ENCODE measurements at regions not wholly inside any gene's neighbourhood (a gene's known extent, or its start where the extent isn't known, plus 50 kb on each side); places are given as distances from the start of the nearest gene placed in this dataset.

GRCh38 chr1:58983162-58983561 is 199.3 kb upstream of the JUN start:
- ChIA-PET CTCF (no interaction called here), POLR2A (no interaction called here)
- Histone ChIP-seq H3K4me1 (ENCODE audit: insufficient read depth, low read length) (peaks cover 28% of the 10 kb centered on the region), H3K9me3 (ENCODE audit: low read length) (no peaks in the 10 kb centered on the region), H3K27me3 (ENCODE audit: insufficient read depth, low read length, poor library complexity, severe bottlenecking) (no peaks in the 10 kb centered on the region), H3K36me3 (ENCODE audit: insufficient read depth, low read length) (no peaks in the 10 kb centered on the region), H3K4me3 (ENCODE audit: low read length) (no peak overlapping the region), H3K27ac (ENCODE audit: low read depth, low read length) (no peak overlapping the region)
- Mint-ChIP-seq H3K36me3 (no peaks in the 10 kb centered on the region), H3K27ac (no peak overlapping the region), H3K4me3 (no peak overlapping the region), H3K9me3 (no peaks in the 10 kb centered on the region), H3K27me3 (peaks cover 0 to 1% of the 10 kb centered on the region in 2 donors), H3K4me1 (peaks cover 24 to 42% (median 33%) of the 10 kb centered on the region in 3 donors)
- no peak for DNase-seq

- no peak for DNase-seq
- H3K4me1 ChIP-seq (ENCODE audit: insufficient read depth, low read length): peaks cover 24% of the 10 kb centered on the region
- CTCF ChIA-PET: interaction anchor here (0.6 kb wide), 1 partner anchor 116 kb away, joined by 3 read pairs; no protein-coding TSS in a partner anchor
- Mint-ChIP-seq H3K27me3 (peaks cover 0 to 1% of the 10 kb centered on the region in 2 donors), H3K27ac (no peak overlapping the region), H3K4me1 (peaks cover 22 to 39% (median 29%) of the 10 kb centered on the region in 3 donors), H3K9me3 (no peaks in the 10 kb centered on the region), H3K4me3 (no peak overlapping the region), H3K36me3 (no peaks in the 10 kb centered on the region)
- no peak overlapping the region for H3K4me3 ChIP-seq (ENCODE audit: low read length)
- H3K27me3 ChIP-seq (ENCODE audit: insufficient read depth, low read length, poor library complexity, severe bottlenecking): no peaks in the 10 kb centered on the region
- H3K9me3 ChIP-seq (ENCODE audit: low read length): no peaks in the 10 kb centered on the region
- H3K27ac ChIP-seq (ENCODE audit: low read depth, low read length): no peak overlapping the region
- POLR2A ChIA-PET: no interaction called here
- H3K36me3 ChIP-seq (ENCODE audit: insufficient read depth, low read length): no peaks in the 10 kb centered on the region
Measured at GRCh38 chr1:58983633-58984245, 199.9 kb upstream of the JUN start.

- H3K27ac Mint-ChIP-seq: peak overlapping the region in 7 of 8 donors; percentile 31 to 65 (median 54)
- Histone ChIP-seq H3K27ac (ENCODE audit: low read depth, low read length) (no peak overlapping the region), H3K9me3 (ENCODE audit: low read length) (no peaks in the 10 kb centered on the region), H3K4me3 (ENCODE audit: low read length) (no peak overlapping the region), H3K4me1 (ENCODE audit: insufficient read depth, low read length) (peaks cover 13% of the 10 kb centered on the region), H3K27me3 (ENCODE audit: insufficient read depth, low read length, poor library complexity, severe bottlenecking) (no peaks in the 10 kb centered on the region), H3K36me3 (ENCODE audit: insufficient read depth, low read length) (no peaks in the 10 kb centered on the region)
- POLR2A ChIA-PET: no interaction called here
- no peaks in the 10 kb centered on the region for H3K9me3 Mint-ChIP-seq
- peak in 1 of 5 donors; percentile 13 for DNase-seq
- peak overlapping the region in 5 of 7 donors; percentile 9 to 42 (median 19) for H3K4me3 Mint-ChIP-seq
- CTCF ChIA-PET: no interaction called here
- H3K4me1 Mint-ChIP-seq: peaks cover 14 to 27% (median 18%) of the 10 kb centered on the region in 3 donors
- H3K27me3 Mint-ChIP-seq: peaks cover 0 to 3% of the 10 kb centered on the region in 2 donors
- H3K36me3 Mint-ChIP-seq: no peaks in the 10 kb centered on the region
Measured at GRCh38 chr1:58986996-58987767, 203.3 kb upstream of the JUN start.

GRCh38 chr1:58988752-58989151 is 204.9 kb upstream of the JUN start:
- no peak for DNase-seq
- Mint-ChIP-seq H3K27me3 (peaks cover 0 to 2% of the 10 kb centered on the region in 2 donors), H3K27ac (no peak overlapping the region), H3K36me3 (no peaks in the 10 kb centered on the region), H3K9me3 (no peaks in the 10 kb centered on the region), H3K4me1 (peaks cover 14 to 25% (median 18%) of the 10 kb centered on the region in 3 donors), H3K4me3 (no peak overlapping the region)
- POLR2A ChIA-PET: no interaction called here
- Histone ChIP-seq H3K27me3 (ENCODE audit: insufficient read depth, low read length, poor library complexity, severe bottlenecking) (no peaks in the 10 kb centered on the region), H3K9me3 (ENCODE audit: low read length) (no peaks in the 10 kb centered on the region), H3K4me3 (ENCODE audit: low read length) (no peak overlapping the region), H3K27ac (ENCODE audit: low read depth, low read length) (no peak overlapping the region), H3K36me3 (ENCODE audit: insufficient read depth, low read length) (no peaks in the 10 kb centered on the region), H3K4me1 (ENCODE audit: insufficient read depth, low read length) (peaks cover 13% of the 10 kb centered on the region)
- CTCF ChIA-PET: no interaction called here

GRCh38 chr1:58989845-58990244 is 206.0 kb upstream of the JUN start:
- no peak for DNase-seq
- Histone ChIP-seq H3K9me3 (ENCODE audit: low read length) (no peaks in the 10 kb centered on the region), H3K36me3 (ENCODE audit: insufficient read depth, low read length) (no peaks in the 10 kb centered on the region), H3K4me3 (ENCODE audit: low read length) (no peak overlapping the region), H3K27me3 (ENCODE audit: insufficient read depth, low read length, poor library complexity, severe bottlenecking) (no peaks in the 10 kb centered on the region), H3K27ac (ENCODE audit: low read depth, low read length) (no peak overlapping the region), H3K4me1 (ENCODE audit: insufficient read depth, low read length) (peaks cover 13% of the 10 kb centered on the region)
- Mint-ChIP-seq H3K36me3 (no peaks in the 10 kb centered on the region), H3K4me3 (no peak overlapping the region), H3K9me3 (no peaks in the 10 kb centered on the region), H3K4me1 (peaks cover 14 to 19% (median 18%) of the 10 kb centered on the region in 3 donors), H3K27ac (no peak overlapping the region), H3K27me3 (peaks cover 0 to 1% of the 10 kb centered on the region in 2 donors)
- ChIA-PET POLR2A (no interaction called here), CTCF (no interaction called here)

- peaks cover 0 to 1% of the 10 kb centered on the region in 2 donors for H3K27me3 Mint-ChIP-seq
- CTCF ChIA-PET: no interaction called here
Measured at GRCh38 chr1:58991305-58991704, 207.5 kb upstream of the JUN start.

GRCh38 chr1:58992643-58993042 is 208.8 kb upstream of the JUN start:
- Mint-ChIP-seq H3K9me3 (no peaks in the 10 kb centered on the region), H3K27me3 (peaks cover 0 to 1% of the 10 kb centered on the region in 2 donors), H3K4me1 (peaks cover 9 to 16% (median 11%) of the 10 kb centered on the region in 3 donors), H3K27ac (no peak overlapping the region), H3K36me3 (no peaks in the 10 kb centered on the region), H3K4me3 (no peak overlapping the region)
- DNase-seq: no peak
- ChIA-PET POLR2A (no interaction called here), CTCF (interaction anchor here (0.7 to 1.5 kb wide), 3 partner anchors 23 to 211 kb away, joined by 3 to 4 read pairs (median 3); no protein-coding TSS in a partner anchor)
- Histone ChIP-seq H3K27me3 (ENCODE audit: insufficient read depth, low read length, poor library complexity, severe bottlenecking) (no peaks in the 10 kb centered on the region), H3K4me1 (ENCODE audit: insufficient read depth, low read length) (peaks cover 2% of the 10 kb centered on the region), H3K9me3 (ENCODE audit: low read length) (no peaks in the 10 kb centered on the region), H3K27ac (ENCODE audit: low read depth, low read length) (no peak overlapping the region), H3K4me3 (ENCODE audit: low read length) (no peak overlapping the region), H3K36me3 (ENCODE audit: insufficient read depth, low read length) (no peaks in the 10 kb centered on the region)

More at GRCh38 chr1:58991305-58991704, 207.5 kb upstream of the JUN start:
- H3K9me3 ChIP-seq (ENCODE audit: low read length): no peaks in the 10 kb centered on the region
- H3K4me3 ChIP-seq (ENCODE audit: low read length): no peak overlapping the region
- H3K9me3 Mint-ChIP-seq: no peaks in the 10 kb centered on the region
- POLR2A ChIA-PET: no interaction called here
- H3K36me3 ChIP-seq (ENCODE audit: insufficient read depth, low read length): no peaks in the 10 kb centered on the region
- peaks cover 16 to 23% (median 18%) of the 10 kb centered on the region in 3 donors for H3K4me1 Mint-ChIP-seq
- no peak overlapping the region for H3K4me3 Mint-ChIP-seq
- no peak overlapping the region for H3K27ac Mint-ChIP-seq
- H3K4me1 ChIP-seq (ENCODE audit: insufficient read depth, low read length): peaks cover 13% of the 10 kb centered on the region
- no peak for DNase-seq
- no peaks in the 10 kb centered on the region for H3K27me3 ChIP-seq (ENCODE audit: insufficient read depth, low read length, poor library complexity, severe bottlenecking)
- H3K27ac ChIP-seq (ENCODE audit: low read depth, low read length): no peak overlapping the region
- H3K36me3 Mint-ChIP-seq: no peaks in the 10 kb centered on the region

- Histone ChIP-seq H3K36me3 (ENCODE audit: insufficient read depth, low read length) (no peaks in the 10 kb centered on the region), H3K27me3 (ENCODE audit: insufficient read depth, low read length, poor library complexity, severe bottlenecking) (no peaks in the 10 kb centered on the region), H3K27ac (ENCODE audit: low read depth, low read length) (no peak overlapping the region), H3K9me3 (ENCODE audit: low read length) (no peaks in the 10 kb centered on the region), H3K4me1 (ENCODE audit: insufficient read depth, low read length) (no peaks in the 10 kb centered on the region), H3K4me3 (ENCODE audit: low read length) (no peak overlapping the region)
- CTCF ChIA-PET: interaction anchor here (0.7 to 1.5 kb wide), 2 partner anchors 24 to 211 kb away, joined by 3 read pairs; no protein-coding TSS in a partner anchor
- Mint-ChIP-seq H3K9me3 (no peaks in the 10 kb centered on the region), H3K27me3 (peaks cover 0 to 1% of the 10 kb centered on the region in 2 donors), H3K4me3 (no peak overlapping the region), H3K4me1 (peaks cover 4 to 8% (median 7%) of the 10 kb centered on the region in 3 donors), H3K27ac (no peak overlapping the region), H3K36me3 (no peaks in the 10 kb centered on the region)
- POLR2A ChIA-PET: no interaction called here
- DNase-seq: no peak
Measured at GRCh38 chr1:58993403-58993802, 209.6 kb upstream of the JUN start.
